ENCODE measurements at regions not wholly inside any gene's neighbourhood (a gene's known extent, or its start where the extent isn't known, plus 50 kb on each side); places are given as distances from the start of the nearest gene placed in this dataset.

GRCh38 chr13:105830821-105831220 is 704.6 kb downstream of the EFNB2 start:
- Mint-ChIP-seq H3K4me3 (ENCODE audit: unreplicated experiment) (no peak overlapping the region), H3K4me1 (ENCODE audit: low read depth, unreplicated experiment) (no peaks in the 10 kb centered on the region), H3K36me3 (ENCODE audit: unreplicated experiment) (no peaks in the 10 kb centered on the region), H3K9me3 (ENCODE audit: unreplicated experiment) (peaks cover 1% of the 10 kb centered on the region), H3K27me3 (ENCODE audit: unreplicated experiment) (peaks cover 2% of the 10 kb centered on the region), H3K27ac (ENCODE audit: unreplicated experiment) (no peak overlapping the region)
- TF ChIP-seq, protein P1, sequence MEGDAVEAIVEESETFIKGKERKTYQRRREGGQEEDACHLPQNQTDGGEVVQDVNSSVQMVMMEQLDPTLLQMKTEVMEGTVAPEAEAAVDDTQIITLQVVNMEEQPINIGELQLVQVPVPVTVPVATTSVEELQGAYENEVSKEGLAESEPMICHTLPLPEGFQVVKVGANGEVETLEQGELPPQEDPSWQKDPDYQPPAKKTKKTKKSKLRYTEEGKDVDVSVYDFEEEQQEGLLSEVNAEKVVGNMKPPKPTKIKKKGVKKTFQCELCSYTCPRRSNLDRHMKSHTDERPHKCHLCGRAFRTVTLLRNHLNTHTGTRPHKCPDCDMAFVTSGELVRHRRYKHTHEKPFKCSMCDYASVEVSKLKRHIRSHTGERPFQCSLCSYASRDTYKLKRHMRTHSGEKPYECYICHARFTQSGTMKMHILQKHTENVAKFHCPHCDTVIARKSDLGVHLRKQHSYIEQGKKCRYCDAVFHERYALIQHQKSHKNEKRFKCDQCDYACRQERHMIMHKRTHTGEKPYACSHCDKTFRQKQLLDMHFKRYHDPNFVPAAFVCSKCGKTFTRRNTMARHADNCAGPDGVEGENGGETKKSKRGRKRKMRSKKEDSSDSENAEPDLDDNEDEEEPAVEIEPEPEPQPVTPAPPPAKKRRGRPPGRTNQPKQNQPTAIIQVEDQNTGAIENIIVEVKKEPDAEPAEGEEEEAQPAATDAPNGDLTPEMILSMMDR (IDR thresholded peaks at IDR 0.05; ENCODE audit: partially characterized antibody, unreplicated experiment) = no peak
- no peak for DNase-seq

- no peaks in the 10 kb centered on the region for H3K36me3 Mint-ChIP-seq (ENCODE audit: unreplicated experiment)
- no peak for DNase-seq
- no peaks in the 10 kb centered on the region for H3K9me3 Mint-ChIP-seq (ENCODE audit: unreplicated experiment)
- H3K4me3 Mint-ChIP-seq (ENCODE audit: unreplicated experiment) = no peak overlapping the region
- H3K27me3 Mint-ChIP-seq (ENCODE audit: unreplicated experiment) = no peaks in the 10 kb centered on the region
- TF ChIP-seq, protein P1 (IDR thresholded peaks at IDR 0.05; ENCODE audit: partially characterized antibody, unreplicated experiment) = no peak
- H3K4me1 Mint-ChIP-seq (ENCODE audit: low read depth, unreplicated experiment) = peaks cover 3% of the 10 kb centered on the region
- H3K27ac Mint-ChIP-seq (ENCODE audit: unreplicated experiment) = no peak overlapping the region
Observed at GRCh38 chr13:105827111-105827809, 708.2 kb downstream of the EFNB2 start.

DNA sequence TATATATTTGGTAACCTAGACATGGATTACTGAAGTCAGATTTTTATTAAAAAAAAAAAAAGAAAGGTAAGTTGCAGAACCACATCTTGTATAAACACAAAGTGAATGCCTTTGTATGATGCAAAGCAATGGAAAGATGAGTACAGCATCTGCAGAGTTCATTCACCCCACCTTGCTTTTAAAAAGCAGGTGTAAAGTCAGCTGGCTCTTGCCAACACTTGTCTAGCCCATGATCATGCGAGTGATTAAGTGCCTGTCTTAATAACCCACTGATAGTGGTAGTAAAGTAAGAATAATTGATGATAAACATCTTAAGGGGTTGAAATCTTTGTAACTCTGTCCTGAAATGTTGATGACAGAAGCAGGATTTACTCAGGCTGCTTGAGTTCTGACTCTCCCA is 710.4 kb downstream of the EFNB2 start:
- TF ChIP-seq, protein P1 (IDR thresholded peaks at IDR 0.05; ENCODE audit: partially characterized antibody, unreplicated experiment) = no peak
- no peak overlapping the region for H3K27ac Mint-ChIP-seq (ENCODE audit: unreplicated experiment)
- DNase-seq = no peak
- H3K9me3 Mint-ChIP-seq (ENCODE audit: unreplicated experiment) = no peaks in the 10 kb centered on the region
- H3K36me3 Mint-ChIP-seq (ENCODE audit: unreplicated experiment) = no peaks in the 10 kb centered on the region
- H3K4me3 Mint-ChIP-seq (ENCODE audit: unreplicated experiment) = no peak overlapping the region
- H3K4me1 Mint-ChIP-seq (ENCODE audit: low read depth, unreplicated experiment) = peaks cover 5% of the 10 kb centered on the region
- no peaks in the 10 kb centered on the region for H3K27me3 Mint-ChIP-seq (ENCODE audit: unreplicated experiment)

- Mint-ChIP-seq H3K27me3 (ENCODE audit: unreplicated experiment) (peaks cover 3% of the 10 kb centered on the region), H3K4me1 (ENCODE audit: low read depth, unreplicated experiment) (peaks cover 5% of the 10 kb centered on the region), H3K9me3 (ENCODE audit: unreplicated experiment) (no peaks in the 10 kb centered on the region), H3K27ac (ENCODE audit: unreplicated experiment) (no peak overlapping the region), H3K36me3 (ENCODE audit: unreplicated experiment) (no peaks in the 10 kb centered on the region), H3K4me3 (ENCODE audit: unreplicated experiment) (no peak overlapping the region)
- TF ChIP-seq, protein P1 (IDR thresholded peaks at IDR 0.05; ENCODE audit: partially characterized antibody, unreplicated experiment) = no peak
- no peak for DNase-seq
Observed at GRCh38 chr13:105821337-105821736, 714.1 kb downstream of the EFNB2 start.

- Mint-ChIP-seq H3K4me1 (ENCODE audit: low read depth, unreplicated experiment) (peaks cover 5% of the 10 kb centered on the region), H3K9me3 (ENCODE audit: unreplicated experiment) (no peaks in the 10 kb centered on the region), H3K36me3 (ENCODE audit: unreplicated experiment) (no peaks in the 10 kb centered on the region), H3K27ac (ENCODE audit: unreplicated experiment) (no peak overlapping the region), H3K4me3 (ENCODE audit: unreplicated experiment) (no peak overlapping the region), H3K27me3 (ENCODE audit: unreplicated experiment) (peaks cover 3% of the 10 kb centered on the region)
- TF ChIP-seq, protein P1 (IDR thresholded peaks at IDR 0.05; ENCODE audit: partially characterized antibody, unreplicated experiment) = no peak
- DNase-seq = no peak
Observed at GRCh38 chr13:105820415-105820814, 715.0 kb downstream of the EFNB2 start.
